Stimulated activated effector memory CD8-positive, alpha-beta T cell treated with anti-CD3 and anti-CD28 coated beads, Interleukin-12 subunit alpha, Interleukin-12 subunit beta, amount 100 ng/mL, for 72 hours (primary cell): ENCODE measurements at regions not wholly inside any gene's neighbourhood (a gene's known extent, or its start where the extent isn't known, plus 50 kb on each side); places are given as distances from the start of the nearest gene placed in this dataset.
A peak's percentile ranks its signal among the peaks of the same experiment; 100 is the strongest.
"Not testable (repeated sequence)": the region's sequence is repeated elsewhere in the genome, so short reads cannot be mapped to it uniquely, and the experiment has no call there.

Experiments used
- ATAC-seq: fragments of 150-1000 bp; cut with Tn5 transposase; 2 replicates; pipeline ENCODE4 v1.10.0; 2021
- DNase-seq, 2 donors: peaks; one replicate each; pipeline ENCODE4 v3.0.0; 2021 to 2022; ENCODE audit warnings: low spot score in 2 of 2
- H3K27ac Mint-ChIP-seq: one replicate; pipeline ENCODE4 v1.8.0; 2022; ENCODE audit warnings: mild to moderate bottlenecking, mixed read lengths
- H3K36me3 Mint-ChIP-seq: one replicate; pipeline ENCODE4 v1.8.0; 2022; ENCODE audit warnings: mild to moderate bottlenecking, mixed read lengths
- H3K4me1 Mint-ChIP-seq: one replicate; pipeline ENCODE4 v1.8.0; 2022; ENCODE audit warnings: mixed read lengths
- H3K4me3 Mint-ChIP-seq: one replicate; pipeline ENCODE4 v1.8.0; 2022; ENCODE audit warnings: mild to moderate bottlenecking, mixed read lengths
- H3K9me3 Mint-ChIP-seq: one replicate; pipeline ENCODE4 v1.8.0; 2022; ENCODE audit warnings: mixed read lengths

DNA sequence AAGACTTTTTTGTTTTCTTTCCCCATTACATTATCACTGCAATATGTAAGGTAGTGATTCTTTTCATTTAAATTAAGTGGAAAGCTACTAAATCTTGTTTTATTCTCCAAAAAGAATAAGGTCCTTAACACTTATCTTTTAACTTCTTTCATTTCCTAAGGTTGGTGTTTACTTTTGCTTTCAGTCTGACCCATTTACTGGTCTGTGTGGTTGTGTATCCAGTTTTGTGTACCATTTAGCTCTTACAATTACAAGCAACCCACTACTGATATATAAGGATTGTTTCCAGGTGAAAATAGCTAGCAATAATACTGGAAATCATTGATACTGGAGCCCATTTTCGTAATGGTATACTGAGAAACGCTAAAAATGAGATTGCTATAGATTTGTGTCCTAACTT lies 123.1 kb upstream of the CXorf66 start:
- Mint-ChIP-seq H3K27ac (no peak overlapping the region), H3K4me1 (no peaks in the 10 kb centered on the region), H3K36me3 (no peaks in the 10 kb centered on the region), H3K9me3 (no peaks in the 10 kb centered on the region), H3K4me3 (no peak overlapping the region)
- no peak for ATAC-seq
- DNase-seq, result no peak

DNA sequence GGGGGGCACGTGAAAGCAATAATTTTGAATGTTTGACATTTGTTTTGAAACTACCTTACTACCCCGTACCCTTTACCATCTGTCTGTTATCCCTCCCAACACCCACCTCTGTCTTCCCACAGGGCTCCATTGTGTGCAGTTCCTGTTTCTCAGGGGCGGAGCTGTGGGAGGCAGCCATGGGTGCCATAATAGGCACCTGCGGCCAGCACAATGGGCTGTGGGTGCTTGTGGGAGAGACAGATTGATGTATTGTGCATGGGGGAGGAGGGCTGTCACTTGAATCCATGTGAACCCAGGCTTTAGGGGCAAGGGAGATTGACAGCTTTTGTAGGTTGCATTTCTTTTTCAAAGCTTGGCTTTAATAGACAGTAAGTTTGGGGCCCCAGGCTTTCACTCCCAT lies 122.6 kb upstream of the CXorf66 start:
- Mint-ChIP-seq H3K4me3 (no peak overlapping the region), H3K9me3 (no peaks in the 10 kb centered on the region), H3K27ac (no peak overlapping the region), H3K36me3 (no peaks in the 10 kb centered on the region), H3K4me1 (no peaks in the 10 kb centered on the region)
- DNase-seq (no peak), ATAC-seq (no peak)

DNA sequence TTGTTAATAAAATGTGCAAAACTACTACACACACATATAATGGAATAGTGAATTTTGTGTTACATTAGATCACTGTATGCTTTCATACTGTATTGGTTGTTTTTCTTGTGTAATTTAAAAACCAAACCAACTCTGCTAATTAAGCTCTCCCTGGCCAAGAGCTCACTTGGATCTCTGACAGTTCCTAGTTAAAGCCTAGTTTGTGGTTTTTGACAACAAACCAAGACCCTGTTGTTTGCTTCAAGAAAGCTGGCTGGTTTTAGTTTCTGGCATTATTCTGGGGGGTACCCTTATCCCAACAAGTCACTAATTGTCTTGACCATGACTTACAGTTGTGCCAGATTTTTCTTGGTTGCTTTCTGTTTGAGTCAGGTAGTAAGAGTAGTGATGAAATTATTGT lies 121.4 kb upstream of the CXorf66 start:
- no peak for ATAC-seq
- Mint-ChIP-seq H3K4me3 (no peak overlapping the region), H3K9me3 (no peaks in the 10 kb centered on the region), H3K4me1 (no peaks in the 10 kb centered on the region), H3K36me3 (no peaks in the 10 kb centered on the region), H3K27ac (no peak overlapping the region)
- DNase-seq, result no peak

DNA sequence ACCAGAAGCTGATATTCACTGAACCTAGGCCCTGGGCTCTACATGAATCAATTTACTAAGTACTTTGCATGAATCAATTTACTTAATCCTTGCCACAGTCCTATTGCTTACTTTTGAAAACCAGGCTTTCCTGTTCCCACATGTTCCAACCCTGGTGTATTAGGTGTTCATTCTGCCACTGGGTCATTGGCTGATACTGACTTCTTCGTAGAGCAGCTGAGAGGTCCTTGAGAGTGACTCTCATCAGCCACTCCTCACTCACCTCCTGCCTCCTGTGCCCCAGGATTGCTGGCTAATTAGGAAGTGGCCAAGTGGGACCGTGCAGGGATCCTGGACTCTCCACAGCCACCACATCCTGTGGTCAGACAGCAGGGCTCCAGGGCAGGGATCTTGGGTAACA lies 109.5 kb upstream of the CXorf66 start:
- H3K36me3 Mint-ChIP-seq, H3K9me3 Mint-ChIP-seq, DNase-seq, H3K4me1 Mint-ChIP-seq, H3K4me3 Mint-ChIP-seq, ATAC-seq, H3K27ac Mint-ChIP-seq: not testable (repeated sequence)

DNA sequence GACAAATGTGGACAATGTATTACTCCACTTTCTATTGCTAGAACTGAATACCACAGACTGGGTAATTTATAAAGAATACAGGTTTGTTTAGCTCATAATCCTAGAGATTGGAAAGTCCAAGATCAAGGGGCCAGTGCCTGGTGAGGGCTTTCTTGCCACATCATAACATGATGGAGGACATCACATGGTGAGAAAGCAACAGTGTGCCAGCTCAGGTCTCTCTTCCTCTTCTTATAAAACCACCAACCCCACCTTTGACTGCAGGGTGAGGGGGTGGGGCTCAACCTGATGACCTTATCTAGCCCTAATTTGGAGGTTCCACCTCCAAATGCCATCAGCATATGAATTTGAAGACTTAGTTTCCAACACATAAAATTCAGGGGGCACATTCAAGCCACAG lies 105.7 kb upstream of the CXorf66 start:
- H3K27ac Mint-ChIP-seq, result no peak overlapping the region
- no peaks in the 10 kb centered on the region for H3K36me3 Mint-ChIP-seq
- no peak for ATAC-seq
- DNase-seq, result no peak
- no peaks in the 10 kb centered on the region for H3K9me3 Mint-ChIP-seq
- H3K4me3 Mint-ChIP-seq, result no peak overlapping the region
- no peaks in the 10 kb centered on the region for H3K4me1 Mint-ChIP-seq

DNA sequence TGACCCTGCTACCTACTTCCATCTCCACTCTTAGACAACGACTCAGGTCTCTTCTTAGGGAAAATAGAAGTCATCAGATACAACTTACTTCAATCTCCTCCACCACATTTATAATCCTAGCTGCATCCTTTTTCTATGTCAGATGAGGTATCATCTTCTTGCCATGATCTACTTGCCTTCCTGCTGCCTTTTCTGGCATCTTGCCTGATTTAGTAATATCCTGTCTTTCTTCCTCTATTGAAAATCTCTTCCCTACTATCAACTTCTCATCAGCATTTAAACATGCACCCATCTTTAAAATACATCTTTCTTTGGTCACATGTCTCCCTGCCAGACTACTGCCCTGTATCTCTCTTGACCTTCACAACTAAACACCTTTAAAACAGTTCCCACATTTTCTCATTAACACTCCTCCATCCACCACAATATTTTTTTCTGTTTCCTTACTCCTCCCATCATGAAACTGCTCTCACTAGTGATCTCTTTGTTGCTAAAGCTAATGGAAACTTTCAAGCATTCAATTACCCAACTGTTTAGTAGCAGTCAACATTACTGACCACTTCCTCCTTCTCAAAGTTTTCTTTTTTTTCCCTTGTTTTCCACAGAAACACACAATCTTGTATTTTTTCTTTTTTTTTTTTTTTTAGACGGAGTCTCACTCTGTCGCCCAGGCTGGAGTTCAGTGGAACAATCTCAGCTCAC lies 100.8 kb upstream of the CXorf66 start:
- DNase-seq, result no peak
- Mint-ChIP-seq H3K36me3 (no peaks in the 10 kb centered on the region), H3K4me3 (no peak overlapping the region), H3K27ac (no peak overlapping the region), H3K9me3 (no peaks in the 10 kb centered on the region), H3K4me1 (no peaks in the 10 kb centered on the region)
- ATAC-seq, result no peak

DNA sequence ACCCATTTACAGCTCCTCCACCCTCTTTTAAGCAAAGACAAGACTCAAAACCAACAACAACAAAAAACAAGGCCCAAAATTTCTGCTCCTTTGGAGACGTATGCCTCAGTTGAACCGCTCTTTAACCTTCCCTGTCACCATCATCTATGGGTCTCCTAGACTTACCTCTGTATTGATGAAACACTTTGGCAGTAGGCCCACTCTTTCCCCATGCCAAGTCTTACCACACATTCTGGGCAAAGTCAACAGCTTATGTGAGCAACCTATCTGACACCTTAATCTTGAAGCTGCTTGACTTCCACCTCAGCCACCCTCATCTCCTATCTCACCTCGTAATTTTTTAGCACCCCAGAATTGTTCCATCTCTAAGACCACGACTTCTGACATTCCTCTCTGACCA lies 99.7 kb upstream of the CXorf66 start:
- H3K27ac Mint-ChIP-seq, result no peak overlapping the region
- ATAC-seq, result no peak
- H3K9me3 Mint-ChIP-seq, result no peaks in the 10 kb centered on the region
- no peaks in the 10 kb centered on the region for H3K36me3 Mint-ChIP-seq
- no peak overlapping the region for H3K4me3 Mint-ChIP-seq
- H3K4me1 Mint-ChIP-seq, result no peaks in the 10 kb centered on the region
- no peak for DNase-seq

DNA sequence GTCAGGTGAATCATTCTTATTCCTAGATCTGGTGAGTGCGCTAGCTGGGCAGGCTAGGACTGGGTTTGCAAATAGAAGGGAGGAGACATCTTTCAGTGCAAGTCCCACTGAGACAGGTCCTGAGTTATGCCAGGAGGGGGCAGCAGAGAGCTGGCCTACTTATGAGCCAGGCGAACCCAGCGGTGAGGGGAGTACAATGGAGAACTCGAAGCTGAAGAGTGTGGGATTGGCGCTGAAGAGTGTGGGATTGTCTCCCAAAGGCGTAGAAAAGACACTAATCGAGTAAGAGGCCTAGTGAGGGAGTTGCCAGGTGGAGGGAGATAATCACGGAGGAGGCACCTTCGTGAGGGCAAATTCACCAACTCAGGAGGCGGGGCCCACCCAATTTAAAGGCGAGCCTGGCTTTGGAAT lies 91.7 kb upstream of the CXorf66 start:
- ATAC-seq (peak; percentile 42), DNase-seq (peak; percentile 8 to 51)
- H3K9me3 Mint-ChIP-seq, result no peaks in the 10 kb centered on the region
- H3K4me1 Mint-ChIP-seq, result peaks cover 6% of the 10 kb centered on the region
- H3K27ac Mint-ChIP-seq, result no peak overlapping the region
- H3K36me3 Mint-ChIP-seq, result no peaks in the 10 kb centered on the region
- H3K4me3 Mint-ChIP-seq, result no peak overlapping the region

DNA sequence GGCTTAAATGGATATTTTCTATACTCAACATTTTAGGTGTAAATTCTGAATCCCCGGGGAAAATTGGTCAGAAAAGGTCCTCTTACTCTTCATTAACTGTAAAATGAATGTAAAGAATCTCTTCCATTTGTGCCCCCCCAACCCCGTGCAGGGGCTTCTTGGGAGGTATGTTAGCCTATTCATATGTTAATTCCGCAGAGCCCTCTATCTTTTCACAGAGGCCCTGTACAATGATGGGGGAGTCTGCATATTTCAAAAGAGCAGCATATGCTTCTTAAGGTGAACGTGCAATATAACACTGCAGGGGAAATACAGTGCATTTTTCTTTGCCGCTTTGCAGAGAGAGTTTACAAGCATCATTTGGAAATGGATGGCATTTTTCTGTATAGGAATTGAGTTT lies 88.5 kb upstream of the CXorf66 start:
- Mint-ChIP-seq H3K4me1 (peaks cover 6% of the 10 kb centered on the region), H3K4me3 (no peak overlapping the region), H3K9me3 (no peaks in the 10 kb centered on the region), H3K27ac (no peak overlapping the region), H3K36me3 (no peaks in the 10 kb centered on the region)
- no peak for DNase-seq
- ATAC-seq, result no peak

DNA sequence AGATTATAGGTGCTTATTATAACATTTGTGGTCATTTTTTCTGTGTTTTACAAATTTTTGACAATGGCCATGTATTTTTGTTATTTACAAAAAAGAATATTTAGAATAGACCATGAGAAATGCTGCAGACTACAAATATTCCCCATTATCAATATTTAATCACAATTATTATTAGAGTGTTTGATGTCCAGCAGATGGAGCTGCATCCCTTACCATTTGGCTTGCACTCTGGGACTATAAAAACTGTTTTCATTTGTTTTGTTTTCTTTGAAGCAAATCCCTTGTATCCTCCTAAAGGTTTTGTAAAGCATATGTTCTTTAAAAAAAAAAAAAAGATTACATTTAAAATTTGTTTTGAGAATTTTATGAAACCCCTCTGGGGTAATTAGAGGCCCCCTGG lies 85.6 kb upstream of the CXorf66 start:
- H3K4me1 Mint-ChIP-seq, result no peaks in the 10 kb centered on the region
- H3K4me3 Mint-ChIP-seq, result no peak overlapping the region
- no peak overlapping the region for H3K27ac Mint-ChIP-seq
- ATAC-seq (no peak), DNase-seq (no peak)
- no peaks in the 10 kb centered on the region for H3K9me3 Mint-ChIP-seq
- H3K36me3 Mint-ChIP-seq, result no peaks in the 10 kb centered on the region

DNA sequence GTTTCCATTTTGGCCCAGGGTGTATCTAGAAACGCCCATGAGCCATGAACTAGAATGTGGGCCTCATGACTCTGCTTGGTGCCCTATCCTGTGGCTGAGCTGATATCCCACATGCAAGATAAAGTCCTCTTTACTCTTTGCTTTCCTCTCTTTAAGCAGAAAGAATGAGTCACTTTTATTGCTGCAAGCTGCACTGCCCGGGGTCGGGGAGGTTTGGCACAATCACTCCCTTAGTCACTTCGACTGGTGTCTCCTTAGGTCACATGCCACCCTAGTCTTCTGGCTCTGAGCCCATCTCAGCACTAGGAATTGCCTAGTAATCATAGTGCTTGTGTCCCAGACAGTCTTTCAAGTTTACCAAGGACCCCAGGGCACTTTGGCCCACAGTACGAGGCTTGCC lies 75.1 kb upstream of the CXorf66 start:
- Mint-ChIP-seq H3K4me3 (no peak overlapping the region), H3K4me1 (no peaks in the 10 kb centered on the region), H3K9me3 (no peaks in the 10 kb centered on the region), H3K27ac (no peak overlapping the region), H3K36me3 (no peaks in the 10 kb centered on the region)
- ATAC-seq (no peak), DNase-seq (no peak)

DNA sequence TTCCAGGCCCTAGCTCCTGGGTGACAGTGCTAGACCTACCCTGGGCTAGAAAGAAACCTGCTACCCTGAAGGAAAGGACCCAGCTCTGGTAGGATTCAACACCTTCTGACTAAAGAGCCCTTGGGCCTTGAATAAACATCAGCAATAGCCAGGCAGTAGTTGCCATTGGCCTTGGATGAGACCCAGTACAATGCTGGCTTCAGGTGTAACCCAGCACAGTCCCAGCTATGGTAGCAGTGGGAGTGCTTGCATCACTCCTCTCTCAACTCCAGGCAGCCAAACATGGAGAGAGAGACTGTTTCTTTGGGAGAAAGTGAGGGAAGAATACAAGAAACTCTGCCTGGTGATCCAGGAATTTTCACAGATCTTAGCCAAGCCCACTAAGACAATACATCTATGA lies 73.5 kb upstream of the CXorf66 start:
- no peak for DNase-seq
- H3K9me3 Mint-ChIP-seq, result peaks cover 3% of the 10 kb centered on the region
- no peak overlapping the region for H3K27ac Mint-ChIP-seq
- no peak overlapping the region for H3K4me3 Mint-ChIP-seq
- ATAC-seq, result no peak
- H3K36me3 Mint-ChIP-seq, result no peaks in the 10 kb centered on the region
- no peaks in the 10 kb centered on the region for H3K4me1 Mint-ChIP-seq

DNA sequence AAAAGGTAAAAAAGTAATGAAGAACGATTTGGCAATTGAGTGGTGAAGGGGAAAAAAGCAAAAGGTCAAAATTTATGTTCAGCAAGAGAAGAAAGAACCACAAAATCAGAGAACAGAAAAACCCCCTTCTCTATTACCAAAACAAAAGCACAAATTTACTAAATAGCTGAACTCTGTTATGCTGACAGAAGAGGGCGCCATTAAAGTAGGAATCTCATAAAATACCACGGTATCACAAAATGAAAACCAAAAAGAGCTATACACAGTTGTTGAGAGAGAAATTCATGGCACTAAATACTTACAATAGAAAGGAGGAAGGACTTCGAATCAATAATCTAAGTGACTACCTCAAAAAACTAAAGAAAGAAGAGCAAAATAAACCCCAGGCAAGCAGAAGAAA lies 69.6 kb upstream of the CXorf66 start:
- Mint-ChIP-seq H3K9me3 (peaks cover 3% of the 10 kb centered on the region), H3K36me3 (no peaks in the 10 kb centered on the region), H3K4me1 (no peaks in the 10 kb centered on the region), H3K4me3 (no peak overlapping the region), H3K27ac (no peak overlapping the region)
- ATAC-seq (no peak), DNase-seq (no peak)

DNA sequence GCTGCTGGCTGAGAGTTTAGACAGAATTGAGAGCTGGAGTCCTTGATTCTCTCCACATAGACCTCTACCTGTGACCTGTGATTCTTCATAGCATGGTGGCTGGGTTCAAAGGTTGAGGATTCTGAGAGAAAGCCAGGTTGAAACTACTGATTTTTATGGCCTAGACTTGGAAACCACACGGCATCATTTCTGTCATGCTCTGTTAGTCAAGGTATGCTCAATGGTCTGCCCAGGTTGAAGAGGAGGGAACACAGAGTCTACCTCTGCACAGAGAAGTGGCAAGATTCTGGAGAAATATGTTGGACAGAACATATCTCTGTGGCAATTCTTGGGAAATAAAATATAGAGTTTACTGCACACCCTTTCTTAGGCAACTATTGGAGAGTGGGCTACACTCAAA lies 57.2 kb upstream of the CXorf66 start:
- no peak for ATAC-seq

DNA sequence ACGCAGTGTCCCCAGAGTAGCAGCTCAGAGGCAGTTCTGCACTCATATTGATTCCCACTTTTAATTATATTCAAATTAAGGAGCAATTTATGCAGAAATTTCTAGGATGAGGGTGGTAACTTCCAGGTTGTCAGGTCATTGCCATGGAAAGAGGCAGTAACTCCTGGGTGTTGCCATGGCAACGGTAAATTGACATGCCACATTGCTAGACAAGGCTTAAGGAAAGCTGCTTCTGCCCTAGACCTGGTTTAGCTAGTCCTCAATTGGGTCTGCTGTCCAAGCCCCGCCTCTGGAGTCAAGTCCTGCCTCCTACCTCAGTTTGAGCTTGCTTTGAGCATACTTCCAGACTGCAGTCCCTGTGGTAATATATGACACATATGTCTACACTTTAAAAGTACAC lies 53.8 kb upstream of the CXorf66 start:
- not testable (repeated sequence) for H3K27ac Mint-ChIP-seq, H3K36me3 Mint-ChIP-seq, ATAC-seq, H3K4me3 Mint-ChIP-seq, H3K9me3 Mint-ChIP-seq, H3K4me1 Mint-ChIP-seq, DNase-seq

More for the DNA sequence above, 57.2 kb upstream of the CXorf66 start:
- no peaks in the 10 kb centered on the region for H3K9me3 Mint-ChIP-seq
- no peak for DNase-seq
- H3K27ac Mint-ChIP-seq, result no peak overlapping the region
- H3K4me1 Mint-ChIP-seq, result no peaks in the 10 kb centered on the region
- H3K36me3 Mint-ChIP-seq, result no peaks in the 10 kb centered on the region
- no peak overlapping the region for H3K4me3 Mint-ChIP-seq
